IPS-15b (cell line): ENCODE measurements at regions not wholly inside any gene's neighbourhood (a gene's known extent, or its start where the extent isn't known, plus 50 kb on each side); places are given as distances from the start of the nearest gene placed in this dataset.

Experiments used
- H3K27me3 ChIP-seq: one replicate; pipeline ENCODE4 v1.6.1; 2013; ENCODE audit warnings: low read length; ENCODE audit not compliant: control insufficient read depth, insufficient read depth
- H3K36me3 ChIP-seq: one replicate; pipeline ENCODE4 v1.6.1; 2013; ENCODE audit warnings: low read length; ENCODE audit not compliant: control insufficient read depth, insufficient read depth
- H3K4me1 ChIP-seq: one replicate; pipeline ENCODE4 v1.6.1; 2013; ENCODE audit warnings: mild to moderate bottlenecking, low read length; ENCODE audit not compliant: control insufficient read depth, insufficient read depth
- H3K4me3 ChIP-seq: one replicate; pipeline ENCODE4 v1.5.1; 2013; ENCODE audit warnings: low read depth, low read length
- H3K9ac ChIP-seq: one replicate; pipeline ENCODE4 v1.6.1; 2013; ENCODE audit warnings: low read depth, mild to moderate bottlenecking, low read length
- H3K9me3 ChIP-seq: one replicate; pipeline ENCODE4 v1.6.1; 2013; ENCODE audit warnings: mild to moderate bottlenecking, low read length; ENCODE audit not compliant: control insufficient read depth, insufficient read depth

DNA sequence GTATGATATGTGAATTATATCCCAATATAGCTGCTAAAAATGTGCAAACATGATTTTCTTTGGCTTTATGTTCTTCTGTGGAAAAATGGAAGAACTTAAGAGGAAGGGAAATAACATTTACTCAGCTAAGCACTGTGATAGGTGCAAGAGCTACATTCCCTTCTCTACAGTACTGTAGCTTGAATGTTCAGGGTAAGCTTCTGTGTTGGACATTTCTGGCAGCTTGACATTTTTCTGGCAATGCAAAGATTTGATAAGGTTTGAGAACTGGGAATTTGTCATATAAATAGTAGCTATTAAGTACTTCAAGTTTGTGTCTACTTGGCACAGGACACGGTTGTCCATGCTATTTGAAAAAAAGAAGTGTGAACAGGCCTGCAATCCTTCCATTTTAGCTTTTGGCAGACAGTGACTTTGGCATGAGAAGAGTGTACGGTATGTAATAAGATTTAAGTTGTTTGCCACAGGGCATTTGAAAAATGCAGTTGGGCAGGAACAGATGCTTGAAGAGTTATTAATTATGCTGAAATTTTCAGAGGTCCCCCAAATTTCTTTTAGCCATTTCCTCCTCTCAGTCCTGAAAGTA lies 77.6 kb downstream of the KIF4B start:
- Histone ChIP-seq H3K27me3 (no peaks in the 10 kb centered on the region), H3K9me3 (no peaks in the 10 kb centered on the region), H3K4me1 (no peaks in the 10 kb centered on the region), H3K9ac (no peak overlapping the region), H3K4me3 (no peak overlapping the region), H3K36me3 (no peaks in the 10 kb centered on the region)

DNA sequence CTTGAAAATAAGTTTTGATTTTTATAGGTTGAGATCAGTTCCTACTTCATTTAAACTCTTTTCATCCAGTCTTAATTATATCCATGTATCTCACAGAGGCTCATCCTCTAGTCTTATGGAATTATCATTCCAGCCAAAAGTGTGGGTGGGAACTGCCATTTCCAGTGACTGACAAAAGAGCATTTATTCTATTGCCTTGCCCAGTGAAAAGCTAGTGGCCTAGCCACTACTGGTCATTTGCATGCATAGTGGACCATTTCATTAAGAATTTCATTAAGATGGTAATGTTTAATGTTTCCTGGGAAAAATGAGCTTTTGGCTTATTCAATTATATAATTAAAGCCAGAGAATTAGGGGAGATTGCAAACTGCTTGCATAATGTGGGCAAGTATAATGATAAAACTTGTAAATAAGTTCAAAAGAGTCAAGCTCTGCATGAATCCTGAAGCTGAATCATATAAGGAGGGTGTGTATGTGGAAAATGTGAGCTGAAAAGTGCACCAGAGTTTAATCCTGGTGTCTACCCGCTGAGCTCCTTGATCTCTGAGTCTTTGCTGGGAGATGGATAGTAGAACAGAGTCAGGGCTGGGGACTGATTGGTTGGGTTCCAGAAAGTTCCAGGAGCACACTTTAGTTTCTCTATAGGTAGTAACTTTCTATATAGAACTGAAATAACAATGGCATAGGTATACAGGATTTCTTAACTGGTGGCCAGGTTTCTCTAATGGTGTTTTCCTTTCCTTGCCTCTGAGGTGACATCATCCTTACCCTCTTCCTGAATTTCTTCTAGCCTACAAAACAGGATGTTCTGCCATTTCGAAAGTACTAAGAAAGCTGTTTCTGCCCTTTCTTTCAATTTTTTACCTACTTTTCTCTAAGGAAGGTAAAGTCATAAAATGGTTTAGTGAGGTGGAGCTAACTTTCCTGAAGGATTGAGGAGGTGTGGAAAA lies 78.5 kb downstream of the KIF4B start:
- Histone ChIP-seq H3K27me3 (no peaks in the 10 kb centered on the region), H3K4me1 (no peaks in the 10 kb centered on the region), H3K9ac (no peak overlapping the region), H3K4me3 (no peak overlapping the region), H3K36me3 (no peaks in the 10 kb centered on the region), H3K9me3 (no peaks in the 10 kb centered on the region)

DNA sequence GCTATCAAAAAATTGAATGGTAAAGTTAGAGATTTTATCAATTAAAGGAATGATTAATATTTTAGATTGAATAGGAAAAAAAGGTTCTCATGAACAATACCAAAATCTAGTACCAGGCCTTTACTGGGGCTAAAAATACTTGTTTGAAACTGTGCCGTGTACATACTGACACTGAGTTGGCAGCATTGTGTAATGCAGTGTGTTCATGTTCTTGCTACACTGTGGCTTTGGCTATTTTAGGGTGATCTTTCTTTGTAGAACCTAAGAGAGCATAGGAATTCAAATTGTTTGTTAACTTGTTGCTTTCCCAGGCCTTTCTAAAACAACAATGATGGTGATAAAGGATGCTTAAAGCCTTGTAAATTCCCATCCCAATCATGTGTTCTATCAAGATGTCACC lies 80.9 kb downstream of the KIF4B start:
- Histone ChIP-seq H3K9me3 (no peaks in the 10 kb centered on the region), H3K27me3 (no peaks in the 10 kb centered on the region), H3K36me3 (no peaks in the 10 kb centered on the region), H3K4me3 (no peak overlapping the region), H3K9ac (no peak overlapping the region), H3K4me1 (no peaks in the 10 kb centered on the region)

DNA sequence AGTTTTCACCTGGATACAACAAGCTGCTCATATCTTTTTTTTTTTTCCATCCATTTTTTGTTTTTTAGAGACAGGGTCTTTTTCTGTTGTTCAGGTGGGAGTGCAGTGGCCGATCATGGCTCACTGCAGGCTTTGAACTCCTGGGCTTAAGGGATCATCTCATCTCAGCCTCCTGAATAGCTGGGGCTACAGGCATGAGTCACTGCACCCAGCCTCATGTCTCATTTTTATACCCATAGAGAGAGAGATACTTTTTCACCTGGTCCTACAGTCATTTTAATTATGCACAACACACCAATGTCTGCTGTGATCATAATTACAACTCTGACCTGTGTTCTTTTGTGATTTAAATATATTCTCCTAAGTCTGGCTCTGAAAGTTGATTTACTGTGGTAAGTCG lies 84.4 kb downstream of the KIF4B start:
- H3K4me3 ChIP-seq = no peak overlapping the region
- no peaks in the 10 kb centered on the region for H3K4me1 ChIP-seq
- H3K9me3 ChIP-seq = no peaks in the 10 kb centered on the region
- no peaks in the 10 kb centered on the region for H3K36me3 ChIP-seq
- no peaks in the 10 kb centered on the region for H3K27me3 ChIP-seq
- no peak overlapping the region for H3K9ac ChIP-seq

DNA sequence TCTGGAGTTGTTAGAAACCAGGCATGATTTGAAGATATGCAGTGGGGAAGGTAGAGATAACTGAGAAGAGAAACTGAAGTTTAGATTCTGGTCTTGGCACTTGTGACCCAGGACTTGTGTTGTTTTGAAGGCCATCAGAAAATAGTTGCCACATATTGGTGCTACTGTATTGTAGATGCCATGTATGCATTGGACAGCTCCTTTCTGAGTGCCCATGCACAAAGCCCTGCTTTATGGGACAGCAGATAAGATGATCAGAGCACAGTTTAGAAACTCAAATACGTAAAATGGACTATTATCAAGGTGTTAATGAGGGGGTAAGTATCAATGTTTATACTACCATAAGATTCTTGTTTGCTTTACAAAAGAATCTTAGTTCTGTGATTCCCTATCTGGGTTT lies 84.9 kb downstream of the KIF4B start:
- Histone ChIP-seq H3K4me1 (no peaks in the 10 kb centered on the region), H3K9me3 (no peaks in the 10 kb centered on the region), H3K36me3 (no peaks in the 10 kb centered on the region), H3K9ac (no peak overlapping the region), H3K27me3 (no peaks in the 10 kb centered on the region), H3K4me3 (no peak overlapping the region)

DNA sequence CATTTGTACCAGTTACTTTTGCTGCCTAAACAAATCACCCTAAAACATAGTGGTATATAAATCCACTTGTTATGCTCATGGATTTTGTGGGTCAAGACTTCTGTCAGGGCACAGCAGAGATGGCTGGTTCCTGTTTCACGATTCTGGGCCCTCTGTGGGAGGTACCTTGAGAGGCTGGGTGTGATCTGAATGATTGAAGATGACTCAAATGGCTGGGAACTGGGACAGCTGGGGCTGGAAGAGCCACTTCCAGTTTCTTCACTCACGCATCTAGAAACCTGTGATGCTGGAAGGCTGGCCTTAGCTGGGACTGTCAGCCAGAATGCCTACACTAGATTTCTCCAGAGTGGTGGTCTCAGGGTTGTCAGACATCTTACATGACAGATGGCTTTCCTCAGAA lies 88.1 kb downstream of the KIF4B start:
- no peaks in the 10 kb centered on the region for H3K4me1 ChIP-seq
- no peaks in the 10 kb centered on the region for H3K27me3 ChIP-seq
- no peaks in the 10 kb centered on the region for H3K9me3 ChIP-seq
- H3K4me3 ChIP-seq = no peak overlapping the region
- no peaks in the 10 kb centered on the region for H3K36me3 ChIP-seq
- no peak overlapping the region for H3K9ac ChIP-seq

DNA sequence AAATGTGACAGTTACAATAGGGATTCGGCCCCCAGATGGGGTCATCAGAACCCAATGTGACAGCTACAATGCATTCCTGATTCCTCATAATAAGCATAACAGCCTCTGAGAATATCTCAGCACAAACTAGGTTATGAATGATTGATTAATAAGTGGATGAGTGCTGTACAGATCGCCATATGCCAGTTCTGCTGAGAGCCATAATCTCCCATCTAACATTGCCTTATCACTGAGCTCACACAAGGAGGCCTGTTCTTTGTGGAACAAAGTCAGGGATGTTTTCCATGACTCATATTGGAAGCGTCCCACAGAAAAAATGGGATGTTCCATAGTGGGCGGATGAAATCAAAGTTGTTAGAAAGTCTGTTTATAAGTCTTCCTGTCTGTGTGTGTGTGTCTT lies 89.6 kb downstream of the KIF4B start:
- Histone ChIP-seq H3K36me3 (no peaks in the 10 kb centered on the region), H3K4me3 (no peak overlapping the region), H3K4me1 (no peaks in the 10 kb centered on the region), H3K9ac (no peak overlapping the region), H3K9me3 (no peaks in the 10 kb centered on the region), H3K27me3 (no peaks in the 10 kb centered on the region)

DNA sequence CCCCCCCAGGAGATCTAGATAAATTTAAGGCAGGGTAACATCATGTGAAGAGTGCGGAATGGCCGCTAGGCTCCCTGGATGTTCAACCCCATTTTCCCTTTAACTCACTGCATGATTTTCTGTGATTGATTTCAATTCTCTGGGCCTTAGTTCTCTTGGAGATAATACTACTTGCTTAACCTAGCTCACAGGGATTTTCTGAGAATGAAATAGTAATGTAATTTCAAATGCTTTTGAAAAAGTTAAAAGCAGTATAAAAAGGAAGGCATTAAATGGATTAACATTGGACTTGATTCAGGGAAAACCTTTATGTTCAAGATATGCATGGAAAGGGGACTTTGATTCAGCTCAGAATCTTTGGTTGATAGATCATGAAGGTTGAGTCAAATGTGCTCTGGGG lies 90.9 kb downstream of the KIF4B start:
- Histone ChIP-seq H3K9ac (no peak overlapping the region), H3K27me3 (no peaks in the 10 kb centered on the region)

DNA sequence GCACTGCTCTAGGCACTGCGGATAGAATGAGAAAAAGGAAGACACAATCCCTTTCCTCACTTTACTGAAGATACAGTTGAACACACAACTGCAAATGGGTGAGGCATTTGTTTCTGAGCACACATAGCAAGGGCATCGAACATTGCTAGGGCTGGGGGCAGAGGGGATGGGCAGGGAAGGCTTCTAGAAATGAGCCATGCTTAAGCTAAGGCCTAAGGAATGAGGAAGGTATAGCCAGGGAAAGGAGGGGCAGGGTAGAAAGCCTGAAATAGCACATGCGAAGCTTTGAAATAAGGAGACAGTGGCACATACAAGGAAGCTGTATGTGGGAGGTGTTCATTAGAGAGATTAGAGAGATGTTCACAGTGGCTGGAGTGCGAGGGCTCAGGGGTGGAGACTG lies 92.7 kb downstream of the KIF4B start:
- Histone ChIP-seq H3K9me3 (no peaks in the 10 kb centered on the region), H3K27me3 (no peaks in the 10 kb centered on the region)

More for the DNA sequence above, 90.9 kb downstream of the KIF4B start:
- H3K36me3 ChIP-seq = no peaks in the 10 kb centered on the region
- H3K4me1 ChIP-seq = no peaks in the 10 kb centered on the region
- no peak overlapping the region for H3K4me3 ChIP-seq
- no peaks in the 10 kb centered on the region for H3K9me3 ChIP-seq

DNA sequence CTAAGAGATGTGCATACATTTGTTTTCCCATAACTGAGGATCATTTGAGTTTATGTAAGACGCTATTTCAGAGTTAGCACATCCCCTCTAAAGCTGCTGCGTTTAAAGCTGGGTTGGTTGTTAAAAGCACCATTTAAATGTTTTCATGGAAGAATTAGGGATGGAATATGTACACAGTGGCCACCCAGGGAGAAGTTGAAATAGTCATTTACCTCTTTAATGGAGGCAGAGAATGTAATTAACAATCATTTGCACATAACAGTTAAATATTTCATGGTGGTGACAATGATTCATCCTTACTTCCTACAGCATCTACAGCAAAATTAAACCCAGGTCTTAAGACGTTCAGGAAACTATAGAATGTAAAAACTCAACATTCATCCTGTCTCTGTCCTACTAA lies 100.3 kb downstream of the KIF4B start:
- Histone ChIP-seq H3K27me3 (no peaks in the 10 kb centered on the region), H3K4me3 (no peak overlapping the region), H3K4me1 (no peaks in the 10 kb centered on the region), H3K36me3 (no peaks in the 10 kb centered on the region), H3K9me3 (peaks cover 4% of the 10 kb centered on the region), H3K9ac (no peak overlapping the region)

More for the DNA sequence above, 92.7 kb downstream of the KIF4B start:
- Histone ChIP-seq H3K36me3 (no peaks in the 10 kb centered on the region), H3K9ac (no peak overlapping the region), H3K4me1 (no peaks in the 10 kb centered on the region), H3K4me3 (no peak overlapping the region)

DNA sequence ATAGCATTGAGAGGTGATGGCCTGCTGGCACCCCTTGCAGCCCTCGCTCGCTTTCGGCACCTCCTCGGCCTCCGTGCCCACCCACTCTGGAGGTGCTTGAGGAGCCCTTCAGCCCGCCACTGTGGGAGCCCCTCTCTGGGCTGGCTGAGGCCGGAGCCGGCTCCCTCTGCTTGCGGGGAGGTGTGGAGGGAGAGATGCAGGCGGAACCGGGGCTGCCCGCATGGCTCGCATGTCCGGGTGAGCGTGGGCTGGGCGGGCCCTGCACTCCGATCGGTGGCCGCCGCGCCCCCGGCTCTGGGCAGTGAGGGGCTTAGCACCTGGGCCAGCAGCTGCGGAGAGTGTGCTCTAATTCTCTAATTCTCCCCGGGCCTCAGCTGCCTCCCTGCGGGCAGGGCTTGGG lies 101.1 kb downstream of the KIF4B start:
- Histone ChIP-seq H3K27me3 (no peaks in the 10 kb centered on the region), H3K4me3 (no peak overlapping the region), H3K36me3 (no peaks in the 10 kb centered on the region), H3K9me3 (peaks cover 4% of the 10 kb centered on the region), H3K9ac (no peak overlapping the region), H3K4me1 (no peaks in the 10 kb centered on the region)
